Astrocyte of the spinal cord (primary cell): ENCODE measurements at regions not wholly inside any gene's neighbourhood (a gene's known extent, or its start where the extent isn't known, plus 50 kb on each side); places are given as distances from the start of the nearest gene placed in this dataset.

ENCODE experiments used
- DNase-seq: peaks from one replicate; pipeline ENCODE4 v3.0.0; 2011; ENCODE audit warnings: low read depth, low spot score
- H3K4me3 ChIP-seq: 2 replicates; pipeline ENCODE4 v1.5.1; 2011; ENCODE audit warnings: low read depth, mild to moderate bottlenecking, low read length, moderate library complexity
- in situ Hi-C: cut with HindIII; loops from 2 replicates; pipeline ENCODE4 v1.10.0; 2017; ENCODE audit warnings: low sequenced_read_pairs
- TF ChIP-seq, protein P1 (sequence below): IDR thresholded peaks from 2 replicates; pipeline ENCODE4 v1.5.1; 2012; ENCODE audit warnings: low read depth, mild to moderate bottlenecking, low read length, inconsistent platforms

DNA sequence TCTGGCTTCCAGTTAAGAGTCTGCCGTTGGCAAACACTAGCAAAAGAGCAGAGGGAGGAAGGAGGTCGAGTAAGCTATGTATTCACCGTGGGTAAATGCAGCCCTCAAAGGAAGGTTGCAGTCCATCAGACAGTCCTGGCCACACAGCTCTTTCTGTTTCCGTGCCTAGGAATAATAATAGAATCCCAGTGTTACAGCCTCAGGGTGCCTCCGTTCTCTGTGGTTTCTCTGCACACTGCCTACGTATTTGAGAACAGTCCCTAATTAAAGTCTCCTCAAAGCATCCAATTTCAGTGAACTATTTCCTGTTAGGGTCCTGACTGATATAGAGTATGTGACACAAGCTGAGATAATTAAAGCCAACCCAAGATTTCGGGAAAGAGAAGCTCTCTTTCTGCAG, 176.7 kb downstream of the GPAM start:
- TF ChIP-seq, protein P1, sequence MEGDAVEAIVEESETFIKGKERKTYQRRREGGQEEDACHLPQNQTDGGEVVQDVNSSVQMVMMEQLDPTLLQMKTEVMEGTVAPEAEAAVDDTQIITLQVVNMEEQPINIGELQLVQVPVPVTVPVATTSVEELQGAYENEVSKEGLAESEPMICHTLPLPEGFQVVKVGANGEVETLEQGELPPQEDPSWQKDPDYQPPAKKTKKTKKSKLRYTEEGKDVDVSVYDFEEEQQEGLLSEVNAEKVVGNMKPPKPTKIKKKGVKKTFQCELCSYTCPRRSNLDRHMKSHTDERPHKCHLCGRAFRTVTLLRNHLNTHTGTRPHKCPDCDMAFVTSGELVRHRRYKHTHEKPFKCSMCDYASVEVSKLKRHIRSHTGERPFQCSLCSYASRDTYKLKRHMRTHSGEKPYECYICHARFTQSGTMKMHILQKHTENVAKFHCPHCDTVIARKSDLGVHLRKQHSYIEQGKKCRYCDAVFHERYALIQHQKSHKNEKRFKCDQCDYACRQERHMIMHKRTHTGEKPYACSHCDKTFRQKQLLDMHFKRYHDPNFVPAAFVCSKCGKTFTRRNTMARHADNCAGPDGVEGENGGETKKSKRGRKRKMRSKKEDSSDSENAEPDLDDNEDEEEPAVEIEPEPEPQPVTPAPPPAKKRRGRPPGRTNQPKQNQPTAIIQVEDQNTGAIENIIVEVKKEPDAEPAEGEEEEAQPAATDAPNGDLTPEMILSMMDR, result no peak
- no peak for DNase-seq
- in situ Hi-C loops, result no loop called here
- H3K4me3 ChIP-seq, result no peak overlapping the region

DNA sequence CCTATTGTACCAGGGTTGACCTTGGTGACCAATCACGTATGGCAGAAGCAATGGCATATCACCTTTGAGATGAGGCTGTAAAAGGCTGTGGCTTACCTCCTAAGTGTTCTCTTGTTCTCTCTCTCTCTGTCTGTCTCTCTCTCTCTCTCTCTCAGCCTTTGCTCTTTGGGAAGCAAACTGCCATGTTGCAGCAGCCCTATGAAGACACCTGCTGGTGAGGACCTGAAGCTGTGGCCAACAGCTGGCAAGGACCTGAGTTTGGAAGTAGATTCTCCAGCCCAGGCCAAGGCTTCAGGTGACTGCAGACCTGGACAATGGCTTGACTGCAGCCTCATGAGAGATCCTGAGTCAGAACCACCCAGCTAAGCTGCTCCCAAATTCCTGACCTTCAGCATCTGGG, 161.4 kb downstream of the GPAM start:
- DNase-seq, result no peak
- TF ChIP-seq, protein P1, result no peak
- in situ Hi-C loops, result no loop called here
- H3K4me3 ChIP-seq, result no peak overlapping the region

DNA sequence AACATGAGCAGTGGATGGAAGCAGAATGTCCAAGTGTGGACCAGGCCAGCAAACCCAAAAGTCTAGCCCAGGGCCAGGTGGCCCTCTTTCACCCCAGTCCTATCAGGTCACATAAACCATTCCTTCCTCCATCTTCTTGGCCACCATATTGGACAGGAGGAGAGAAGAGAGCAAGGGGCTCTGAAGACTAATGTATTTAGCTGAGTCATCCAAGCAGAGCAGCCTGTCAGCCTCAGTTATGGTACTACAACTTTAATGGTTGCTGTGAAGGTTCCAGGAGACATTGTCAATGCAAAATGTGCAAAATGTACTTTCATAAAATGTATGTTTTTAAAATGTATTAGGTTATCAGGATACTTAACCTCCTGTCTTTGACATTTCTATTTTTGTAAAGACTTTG, 159.5 kb downstream of the GPAM start:
- in situ Hi-C loops, result no loop called here
- no peak overlapping the region for H3K4me3 ChIP-seq
- DNase-seq, result no peak
- TF ChIP-seq, protein P1, result no peak

DNA sequence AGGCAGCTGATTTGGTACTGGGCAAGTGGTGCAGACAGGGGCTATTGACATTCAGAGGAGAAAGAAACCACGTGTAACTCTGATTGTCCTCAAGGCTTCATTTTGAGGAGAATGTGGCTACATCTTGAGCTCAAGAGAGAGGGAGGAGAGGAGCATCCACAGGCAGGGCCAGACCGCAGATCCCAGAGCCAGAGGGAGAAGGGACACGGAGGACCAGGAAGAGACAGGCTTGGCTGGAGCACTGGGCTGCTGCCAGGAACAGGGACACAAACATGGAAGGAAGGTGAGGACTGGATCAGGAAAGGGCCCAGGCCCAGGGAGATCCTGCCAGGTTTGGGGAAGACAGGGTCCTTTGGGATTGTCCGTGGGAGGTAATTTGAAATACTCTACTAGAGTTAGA, 158.3 kb downstream of the GPAM start:
- no peak for DNase-seq
- TF ChIP-seq, protein P1, result no peak
- H3K4me3 ChIP-seq, result no peak overlapping the region
- in situ Hi-C loops, result no loop called here

DNA sequence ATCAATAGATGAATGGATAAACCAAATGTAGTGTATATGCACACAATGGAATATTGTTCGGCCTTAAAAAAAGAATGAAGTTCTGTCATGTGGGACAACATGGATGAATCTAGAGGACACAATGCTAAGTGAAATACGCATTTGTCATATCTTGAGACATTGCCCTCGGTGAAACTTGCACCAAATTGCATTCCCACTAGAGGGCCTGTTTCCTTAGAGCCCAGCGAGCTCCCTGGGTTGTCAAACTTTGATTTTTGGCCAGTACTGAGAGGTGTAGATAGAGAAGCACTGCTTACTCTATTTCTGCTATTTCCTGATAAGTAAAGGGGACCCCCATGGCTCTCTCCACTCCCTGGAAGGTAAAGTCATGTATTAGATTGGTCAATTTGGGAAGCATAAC, 157.1 kb downstream of the GPAM start:
- in situ Hi-C loops, result no loop called here
- no peak overlapping the region for H3K4me3 ChIP-seq
- no peak for DNase-seq
- TF ChIP-seq, protein P1, result no peak

DNA sequence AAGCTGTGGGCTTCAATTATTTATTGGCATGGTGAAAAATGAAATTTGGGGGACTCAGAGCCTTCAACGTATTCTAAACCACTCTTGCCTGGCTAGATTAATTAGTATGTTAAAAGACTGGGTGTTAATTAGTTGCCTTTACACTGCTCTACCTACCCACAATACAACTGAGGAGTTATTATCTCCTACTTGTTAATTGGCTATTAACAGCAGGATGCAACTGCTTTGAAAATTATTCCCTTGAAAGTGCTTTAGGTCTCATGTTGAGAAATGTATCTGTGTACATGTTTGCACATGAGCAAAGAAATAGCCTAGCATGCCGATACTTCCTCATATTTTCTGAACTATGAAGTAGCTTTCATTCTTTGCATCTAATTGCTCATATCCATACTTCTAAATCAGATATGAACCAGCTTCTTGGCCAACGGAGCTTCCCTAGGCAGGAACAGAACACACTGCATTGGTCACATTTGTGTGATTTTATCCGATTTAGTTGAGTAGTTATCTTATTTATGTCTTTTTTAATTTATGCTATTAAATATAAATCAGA, 155.8 kb downstream of the GPAM start:
- in situ Hi-C loops, result no loop called here
- TF ChIP-seq, protein P1, result no peak
- DNase-seq, result no peak
- H3K4me3 ChIP-seq, result no peak overlapping the region

DNA sequence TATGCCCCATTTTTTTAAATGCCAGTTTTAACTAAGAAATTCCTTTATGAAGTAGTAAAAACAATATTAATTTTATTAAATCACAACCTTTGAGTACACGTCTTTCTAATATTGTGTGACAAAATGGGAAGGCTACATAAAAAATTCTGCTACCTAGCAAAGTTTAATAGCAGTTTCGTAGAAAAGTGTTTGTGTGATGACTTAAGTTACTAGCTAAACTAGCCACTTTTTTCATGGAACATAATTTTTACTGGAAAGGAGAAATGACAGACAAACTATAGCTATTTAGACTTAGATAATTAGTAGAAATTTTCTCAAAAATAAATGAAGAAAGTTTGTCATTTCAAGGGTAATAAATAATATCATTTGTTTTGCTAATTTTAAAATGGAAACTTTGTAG, 153.1 kb downstream of the GPAM start:
- H3K4me3 ChIP-seq, result no peak overlapping the region
- TF ChIP-seq, protein P1, result no peak
- DNase-seq, result no peak
- in situ Hi-C loops, result no loop called here
